Lower leg skin (tissue), 3 donors: ENCODE measurements at regions not wholly inside any gene's neighbourhood (a gene's known extent, or its start where the extent isn't known, plus 50 kb on each side); places are given as distances from the start of the nearest gene placed in this dataset.

ENCODE experiments used
- CTCF ChIP-seq, 3 donors: fragments of 450-650 bp; IDR thresholded peaks; one replicate each; pipeline ENCODE4 v1.5.1; 2016; ENCODE audit warnings: antibody characterized with exemption in 3 of 3, mild to moderate bottlenecking in 3 of 3, moderate library complexity in 2 of 3
- POLR2A ChIP-seq, 2 donors: fragments of 450-650 bp; IDR thresholded peaks; one replicate each; pipeline ENCODE4 v1.6.1; 2016 to 2017; ENCODE audit warnings: antibody characterized with exemption in 2 of 2, mild to moderate bottlenecking in 1 of 2, moderate library complexity in 1 of 2

- no peak for TF ChIP-seq POLR2A (IDR thresholded peaks at IDR 0.05)
- TF ChIP-seq CTCF (IDR thresholded peaks at IDR 0.05) = no peak
Measured at GRCh38 chr16:13816701-13817100, 103.3 kb upstream of the ERCC4 start.
